VCaP (cell line): ENCODE measurements at regions not wholly inside any gene's neighbourhood (a gene's known extent, or its start where the extent isn't known, plus 50 kb on each side); places are given as distances from the start of the nearest gene placed in this dataset.

Experiments used
- H3K27ac ChIP-seq: fragments of 450-650 bp; 2 replicates; pipeline ENCODE4 v1.5.1; 2017
- CTCF ChIP-seq: fragments of 450-650 bp; conservative IDR thresholded peaks from 2 replicates; pipeline ENCODE4 v1.5.1; 2017; ENCODE audit warnings: mild to moderate bottlenecking, moderate library complexity

DNA sequence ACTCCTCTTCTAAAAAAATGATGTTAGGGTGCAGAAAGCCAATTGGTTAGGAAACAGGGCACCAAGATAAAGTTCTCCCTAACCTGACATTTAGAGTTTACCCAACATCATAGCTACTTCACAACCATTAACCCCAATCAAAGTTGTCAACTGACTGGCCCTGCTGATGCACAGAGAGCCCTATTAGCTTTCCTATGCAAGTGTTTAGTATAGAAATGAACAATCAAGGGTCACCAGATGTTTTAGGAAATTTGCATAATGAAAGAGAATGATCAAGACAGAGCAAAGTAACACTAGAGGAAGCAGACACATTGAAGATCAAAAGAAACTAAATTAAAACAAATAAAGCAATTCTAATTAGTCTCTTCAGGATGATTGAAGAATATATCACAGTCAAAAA lies 64.2 kb upstream of the DCC start:
- TF ChIP-seq CTCF: no peak
- H3K27ac ChIP-seq: no peak overlapping the region

DNA sequence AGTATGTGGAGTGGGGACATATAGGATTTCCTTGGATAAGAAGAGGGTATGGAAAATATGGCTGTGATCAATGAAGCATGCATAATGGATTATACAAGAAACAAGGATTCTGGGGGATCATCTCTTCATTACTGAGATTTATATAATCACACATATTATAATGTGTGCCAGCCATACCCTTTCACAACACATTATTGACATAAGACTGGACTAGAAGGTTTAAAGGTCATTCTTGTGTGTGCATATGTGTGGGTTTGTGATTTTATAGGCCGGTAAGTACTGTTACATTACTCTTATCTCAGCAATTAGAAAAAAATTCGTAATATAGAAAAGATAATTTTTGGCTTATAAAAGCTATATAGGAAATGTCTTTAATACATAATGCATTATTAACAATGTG lies 62.2 kb upstream of the DCC start:
- no peak overlapping the region for H3K27ac ChIP-seq
- no peak for TF ChIP-seq CTCF

- TF ChIP-seq CTCF: no peak
- H3K27ac ChIP-seq: no peak overlapping the region
These were observed 61.8 kb upstream of the DCC start for GRCh38 chr18:52278191-52278590.

DNA sequence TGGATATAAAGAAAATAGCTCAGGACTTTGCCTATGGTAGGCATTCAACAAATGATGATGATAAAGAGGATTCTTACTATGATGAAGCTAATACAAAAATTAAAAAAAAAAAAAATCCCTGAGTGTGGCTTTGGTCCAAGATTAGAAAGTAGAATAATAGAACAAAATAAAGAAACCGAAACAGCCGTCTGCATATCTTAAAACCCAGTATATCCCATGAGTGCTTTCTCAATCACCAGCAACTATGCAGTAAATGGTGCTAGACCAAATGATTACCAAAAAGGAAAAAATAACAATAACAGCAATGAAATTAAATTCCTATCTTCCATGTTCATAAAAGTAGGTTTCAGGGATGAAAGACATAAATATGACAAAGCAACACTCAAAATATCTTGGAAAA lies 59.3 kb upstream of the DCC start:
- TF ChIP-seq CTCF: no peak
- no peak overlapping the region for H3K27ac ChIP-seq

GRCh38 chr18:52283927-52284326 lies 56.1 kb upstream of the DCC start:
- TF ChIP-seq CTCF: no peak
- H3K27ac ChIP-seq: no peak overlapping the region

- no peak for TF ChIP-seq CTCF
- no peak overlapping the region for H3K27ac ChIP-seq
These were observed 53.3 kb upstream of the DCC start for GRCh38 chr18:52286675-52287074.

DNA sequence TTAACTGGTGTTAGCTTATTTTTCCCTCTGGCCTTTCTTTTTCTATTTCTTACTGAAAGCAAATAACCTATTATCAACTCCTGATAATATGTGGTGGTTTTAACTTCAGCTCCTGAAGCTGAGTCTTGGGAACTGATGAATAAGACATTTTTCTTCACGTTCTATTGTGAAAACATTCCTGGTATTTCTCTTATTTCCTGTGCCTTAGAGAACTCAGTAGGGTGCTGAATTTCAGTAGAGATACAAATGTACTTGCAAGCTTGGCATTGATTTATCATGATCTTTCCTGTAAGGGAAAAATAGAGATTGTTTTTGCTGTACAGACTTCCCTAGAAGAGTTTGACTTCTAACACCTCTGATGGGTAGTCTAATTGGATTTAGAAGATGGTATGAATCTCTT lies 52.8 kb upstream of the DCC start:
- H3K27ac ChIP-seq: no peak overlapping the region
- TF ChIP-seq CTCF: no peak
